HL-60 (cell line): ENCODE measurements at regions not wholly inside any gene's neighbourhood (a gene's known extent, or its start where the extent isn't known, plus 50 kb on each side); places are given as distances from the start of the nearest gene placed in this dataset.

Source experiments
- CTCF ChIP-seq: IDR thresholded peaks from one replicate; pipeline ENCODE4 v1.5.1; 2011; ENCODE audit warnings: low read length, control low read depth, inconsistent platforms; ENCODE audit not compliant: insufficient read depth
- POLR2AphosphoS5 ChIP-seq: IDR thresholded peaks from 2 replicates; pipeline ENCODE4 v1.6.1; 2012; ENCODE audit warnings: low read depth
- REST ChIP-seq: IDR thresholded peaks from 2 replicates; pipeline ENCODE4 v1.6.1; 2012; ENCODE audit warnings: low read depth; ENCODE audit not compliant: insufficient replicate concordance
- SPI1 ChIP-seq: IDR thresholded peaks from 2 replicates; pipeline ENCODE4 v1.6.1; 2012; ENCODE audit warnings: low read depth, mild to moderate bottlenecking, borderline replicate concordance

GRCh38 chr2:193480187-193480586 is 1285.5 kb upstream of the TMEFF2 start:
- TF ChIP-seq REST (no peak), POLR2AphosphoS5 (no peak), CTCF (no peak), SPI1 (no peak)
